Vagina (tissue), 2 donors: ENCODE measurements at regions not wholly inside any gene's neighbourhood (a gene's known extent, or its start where the extent isn't known, plus 50 kb on each side); places are given as distances from the start of the nearest gene placed in this dataset.

Experiments
- POLR2AphosphoS5 ChIP-seq, 2 donors: sonication (generic); formaldehyde crosslinking; IDR thresholded peaks; one replicate each; pipeline ENCODE4 v1.9.0; 2017; ENCODE audit warnings: antibody characterized with exemption in 2 of 2, mild to moderate bottlenecking in 2 of 2, low read depth in 1 of 2; ENCODE audit not compliant: insufficient read depth in 1 of 2
- TF ChIP-seq, protein P1 (sequence below), 3 experiments: fragments of 450-650 bp in 2 of 3; fragments of 200-600 bp in 1 of 3; sonication (generic) in 1 of 3; IDR thresholded peaks; one replicate each; pipeline ENCODE4 v1.5.1; 2017 to 2019; ENCODE audit warnings: antibody characterized with exemption in 3 of 3, mild to moderate bottlenecking in 2 of 3, moderate library complexity in 2 of 3

DNA sequence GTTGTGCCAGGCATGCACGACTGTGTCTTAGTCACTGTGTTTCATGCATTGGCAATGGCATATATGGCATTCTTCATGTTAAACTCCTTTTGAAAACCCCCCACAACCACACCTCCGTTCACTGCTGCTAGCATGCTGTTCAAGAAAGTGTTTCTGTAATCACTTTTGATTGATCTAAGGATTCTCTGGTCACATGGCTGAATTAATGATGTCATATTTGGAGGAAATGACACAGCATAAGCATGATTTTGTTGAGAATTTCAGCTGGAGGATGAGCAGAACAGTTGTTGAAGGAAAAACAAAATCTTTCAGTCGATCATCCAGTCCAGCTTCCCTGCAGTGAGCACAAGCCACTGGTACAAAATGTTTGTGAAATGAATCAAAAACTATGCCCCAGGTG is 203.5 kb upstream of the ECI2 start:
- TF ChIP-seq, protein P1, sequence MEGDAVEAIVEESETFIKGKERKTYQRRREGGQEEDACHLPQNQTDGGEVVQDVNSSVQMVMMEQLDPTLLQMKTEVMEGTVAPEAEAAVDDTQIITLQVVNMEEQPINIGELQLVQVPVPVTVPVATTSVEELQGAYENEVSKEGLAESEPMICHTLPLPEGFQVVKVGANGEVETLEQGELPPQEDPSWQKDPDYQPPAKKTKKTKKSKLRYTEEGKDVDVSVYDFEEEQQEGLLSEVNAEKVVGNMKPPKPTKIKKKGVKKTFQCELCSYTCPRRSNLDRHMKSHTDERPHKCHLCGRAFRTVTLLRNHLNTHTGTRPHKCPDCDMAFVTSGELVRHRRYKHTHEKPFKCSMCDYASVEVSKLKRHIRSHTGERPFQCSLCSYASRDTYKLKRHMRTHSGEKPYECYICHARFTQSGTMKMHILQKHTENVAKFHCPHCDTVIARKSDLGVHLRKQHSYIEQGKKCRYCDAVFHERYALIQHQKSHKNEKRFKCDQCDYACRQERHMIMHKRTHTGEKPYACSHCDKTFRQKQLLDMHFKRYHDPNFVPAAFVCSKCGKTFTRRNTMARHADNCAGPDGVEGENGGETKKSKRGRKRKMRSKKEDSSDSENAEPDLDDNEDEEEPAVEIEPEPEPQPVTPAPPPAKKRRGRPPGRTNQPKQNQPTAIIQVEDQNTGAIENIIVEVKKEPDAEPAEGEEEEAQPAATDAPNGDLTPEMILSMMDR (IDR thresholded peaks at IDR 0.05), result no peak
- TF ChIP-seq POLR2AphosphoS5 (IDR thresholded peaks at IDR 0.05; ENCODE audit: insufficient read depth in 1 of 2, low read depth in 1 of 2), result no peak
